ENCODE measurements at regions not wholly inside any gene's neighbourhood (a gene's known extent, or its start where the extent isn't known, plus 50 kb on each side); places are given as distances from the start of the nearest gene placed in this dataset.
"Not testable (repeated sequence)": the region's sequence is repeated elsewhere in the genome, so short reads cannot be mapped to it uniquely, and the experiment has no call there.

GRCh38 chr1:106406114-106406513 is 650.4 kb upstream of the PRMT6 start:
- ATAC-seq (no peak), FAIRE-seq (no peak), DNase-seq (ENCODE audit: low read depth, low spot score) (no peak)
- WGBS (ENCODE audit: insufficient coverage, insufficient replicate concordance, low lambda C conversion rate, missing lambda C conversion rate): 41% methylated on average over 1 of the region's 1 CpG
- Histone ChIP-seq H3K27me3 (replicated peaks in 1 of 2; ENCODE audit: control insufficient read depth in 2 of 2, insufficient read depth in 2 of 2, low read length in 1 of 2) (no peaks in the 10 kb centered on the region), H3K4me2 (ENCODE audit: control insufficient read depth, insufficient read depth) (no peak overlapping the region), H3K9me3 (replicated peaks; ENCODE audit: control insufficient read depth, insufficient read depth, low read length) (no peaks in the 10 kb centered on the region), H3K79me2 (ENCODE audit: control insufficient read depth, insufficient read depth, low read length) (no peaks in the 10 kb centered on the region), H3K36me3 (ENCODE audit: control insufficient read depth in 2 of 2, insufficient read depth in 2 of 2, low read length in 1 of 2) (no peaks in the 10 kb centered on the region), H4K20me1 (ENCODE audit: control insufficient read depth, insufficient read depth) (no peaks in the 10 kb centered on the region), H3K27ac (ENCODE audit: control insufficient read depth, insufficient read depth) (no peak overlapping the region), H3K9ac (ENCODE audit: control insufficient read depth, insufficient read depth, low read length) (no peak overlapping the region), H3K4me1 (ENCODE audit: control insufficient read depth, insufficient read depth, low read length) (no peaks in the 10 kb centered on the region), H3K4me3 (no peak overlapping the region), H2AFZ (ENCODE audit: control insufficient read depth, low read depth, low read length) (no peak overlapping the region)
- TF ChIP-seq ZNF217 (IDR thresholded peaks at IDR 0.05) (no peak), IRF5 (IDR thresholded peaks at IDR 0.05; ENCODE audit: borderline replicate concordance) (no peak), SMAD1 (IDR thresholded peaks at IDR 0.05; ENCODE audit: low read depth, partially characterized antibody) (no peak)
- ChIA-PET SMC1A (ENCODE audit: uncharacterized antibody, unreplicated experiment) (no interaction called here), CTCF (no interaction called here), POLR2A (no interaction called here), RAD21 (ENCODE audit: unreplicated experiment) (no interaction called here)
- in situ Hi-C loops (cut with MboI) (no loop called here), intact Hi-C loops (cut with micrococcal nuclease; ENCODE audit: unreplicated experiment) (no loop called here)
- BruUV-seq (replicated peaks): no TSS peak

- H3K36me3 ChIP-seq (ENCODE audit: control insufficient read depth in 2 of 2, insufficient read depth in 2 of 2, low read length in 1 of 2); ATAC-seq; intact Hi-C loops (cut with micrococcal nuclease; ENCODE audit: unreplicated experiment); H3K4me1 ChIP-seq (ENCODE audit: control insufficient read depth, insufficient read depth, low read length); DNase-seq (ENCODE audit: low read depth, low spot score); H3K9ac ChIP-seq (ENCODE audit: control insufficient read depth, insufficient read depth, low read length); BruUV-seq (replicated peaks); FAIRE-seq; H3K9me3 ChIP-seq (replicated peaks; ENCODE audit: control insufficient read depth, insufficient read depth, low read length); H3K27ac ChIP-seq (ENCODE audit: control insufficient read depth, insufficient read depth); POLR2A ChIA-PET; H3K79me2 ChIP-seq (ENCODE audit: control insufficient read depth, insufficient read depth, low read length); in situ Hi-C loops (cut with MboI); H3K27me3 ChIP-seq (replicated peaks in 1 of 2; ENCODE audit: control insufficient read depth in 2 of 2, insufficient read depth in 2 of 2, low read length in 1 of 2); H3K4me3 ChIP-seq; CTCF ChIA-PET; H3K4me2 ChIP-seq (ENCODE audit: control insufficient read depth, insufficient read depth); H2AFZ ChIP-seq (ENCODE audit: control insufficient read depth, low read depth, low read length); H4K20me1 ChIP-seq (ENCODE audit: control insufficient read depth, insufficient read depth); SMC1A ChIA-PET (ENCODE audit: uncharacterized antibody, unreplicated experiment); RAD21 ChIA-PET (ENCODE audit: unreplicated experiment): not testable (repeated sequence)
- 80% methylated on average over 13 of the region's 18 CpGs for WGBS (ENCODE audit: insufficient coverage, insufficient replicate concordance, low lambda C conversion rate, missing lambda C conversion rate)
Measured at GRCh38 chr1:106412321-106412720, 644.2 kb upstream of the PRMT6 start.

All from GM12878 (cell line).